H1 (cell line): ENCODE measurements at regions not wholly inside any gene's neighbourhood (a gene's known extent, or its start where the extent isn't known, plus 50 kb on each side); places are given as distances from the start of the nearest gene placed in this dataset.

Experiments
- CTCF ChIA-PET: fragments of 300-600 bp; sonication (Branson Sonifier 250); formaldehyde crosslinking; loops from one replicate; lab custom pipeline; 2021; ENCODE audit not compliant: partially characterized antibody; lab: Charles Lee
- POLR2A ChIA-PET: fragments of 300-600 bp; sonication (Branson Sonifier 250); formaldehyde crosslinking; loops from one replicate; lab custom pipeline; 2021; ENCODE audit warnings: inconsistent platforms; ENCODE audit not compliant: partially characterized antibody; lab: Charles Lee
- DNase-seq, 2 experiments: peaks; one replicate each; pipeline versions ENCODE4 v3.0.0 to v3.0.0-alpha.2; 2010 to 2022; ENCODE audit warnings: low spot score in 2 of 2, low read depth in 1 of 2, mixed read lengths in 1 of 2
- FAIRE-seq: peaks from 2 replicates; lab custom pipeline; 2011; peaks lifted over from hg19 to GRCh38; lab: Jason Lieb, UNC
- H2AFZ ChIP-seq: 2 replicates; pipeline ENCODE4 v1.8.1; 2012; ENCODE audit warnings: low read length, inconsistent platforms
- H2AK5ac ChIP-seq: 2 replicates; pipeline ENCODE4 v1.6.1; 2013; ENCODE audit warnings: low read depth, low read length
- H2BK120ac ChIP-seq: replicated peaks from 2 replicates; pipeline ENCODE3; 2013; ENCODE audit warnings: low read depth, low read length, inconsistent platforms
- H2BK12ac ChIP-seq: 2 replicates; pipeline ENCODE4 v1.6.1; 2013; ENCODE audit warnings: low read depth, low read length
- H2BK15ac ChIP-seq: 2 replicates; pipeline ENCODE4 v1.6.1; 2013; ENCODE audit warnings: low read length
- H2BK20ac ChIP-seq: 2 replicates; pipeline ENCODE4 v1.6.1; 2013; ENCODE audit warnings: low read length
- H2BK5ac ChIP-seq: 2 replicates; pipeline ENCODE4 v1.6.1; 2013; ENCODE audit warnings: low read depth, low read length
- H3K14ac ChIP-seq: 2 replicates; pipeline ENCODE4 v1.6.1; 2013; ENCODE audit warnings: inconsistent platforms; ENCODE audit not compliant: insufficient read length
- H3K18ac ChIP-seq: 2 replicates; pipeline ENCODE4 v1.6.1; 2013; ENCODE audit warnings: low read length; ENCODE audit errors: extremely low read depth
- H3K23ac ChIP-seq: 2 replicates; pipeline ENCODE4 v1.6.1; 2013; ENCODE audit warnings: inconsistent platforms; ENCODE audit not compliant: insufficient read length
- H3K23me2 ChIP-seq: 2 replicates; pipeline ENCODE4 v1.6.1; 2013; ENCODE audit warnings: low read depth, low read length
- H3K27ac ChIP-seq: 2 replicates; pipeline ENCODE4 v1.6.1; 2011; ENCODE audit warnings: low read depth, low read length, inconsistent platforms
- H3K27me3 ChIP-seq, 4 experiments: replicated peaks in 1 of 4; 1 replicate in 1 of 4; 2 replicates in 3 of 4; pipeline versions ENCODE4 v1.6.1 to v1.8.1; 2011 to 2013; ENCODE audit warnings: low read length in 3 of 4, mild to moderate bottlenecking in 3 of 4, inconsistent platforms in 2 of 4, mixed read lengths in 2 of 4, moderate library complexity in 1 of 4; ENCODE audit not compliant: control insufficient read depth in 3 of 4, insufficient read depth in 3 of 4; ENCODE audit errors: extremely low read depth in 1 of 4
- H3K36me3 ChIP-seq, 4 experiments: 2 replicates each; pipeline versions ENCODE4 v1.6.1 to v1.8.1; 2011 to 2013; ENCODE audit warnings: mild to moderate bottlenecking in 4 of 4, low read length in 3 of 4, moderate library complexity in 2 of 4, control low read depth in 1 of 4, inconsistent platforms in 1 of 4; ENCODE audit not compliant: insufficient read depth in 4 of 4, control insufficient read depth in 2 of 4
- H3K4ac ChIP-seq: replicated peaks from 2 replicates; pipeline ENCODE3; 2013; ENCODE audit warnings: low read length, low read depth, mixed read lengths, inconsistent platforms; ENCODE audit not compliant: insufficient read length
- H3K4me1 ChIP-seq, 4 experiments: replicated peaks in 1 of 4; 1 replicate in 1 of 4; 2 replicates in 3 of 4; pipeline versions ENCODE4 v1.6.1 to v1.8.1; 2011 to 2013; ENCODE audit warnings: low read length in 3 of 4, inconsistent platforms in 2 of 4, mixed read lengths in 1 of 4; ENCODE audit not compliant: insufficient read depth in 4 of 4, control insufficient read depth in 3 of 4
- H3K4me2 ChIP-seq, 2 experiments: 2 replicates each; pipeline versions ENCODE4 v1.6.1 to v1.8.1; 2011 to 2013; ENCODE audit warnings: low read depth in 2 of 2, low read length in 2 of 2, control low read depth in 1 of 2, inconsistent platforms in 1 of 2, mild to moderate bottlenecking in 1 of 2; ENCODE audit not compliant: insufficient read depth in 1 of 2
- H3K4me3 ChIP-seq, 4 experiments: fragments of 200-600, 300-600 bp in 1 of 4; sonication (generic), shearing (Covaris generic), sonication (Bioruptor Twin) in 1 of 4; 2 replicates each; pipeline versions ENCODE4 v1.5.1 to v1.8.1; 2011 to 2016; ENCODE audit warnings: low read length in 4 of 4, low read depth in 3 of 4, control low read depth in 2 of 4, inconsistent platforms in 2 of 4, mild to moderate bottlenecking in 2 of 4, mixed read lengths in 1 of 4, moderate library complexity in 1 of 4; ENCODE audit not compliant: insufficient read depth in 2 of 4; ENCODE audit errors: extremely low read depth in 1 of 4
- H3K56ac ChIP-seq: replicated peaks from 2 replicates; pipeline ENCODE3; 2013; ENCODE audit warnings: low read depth, mild to moderate bottlenecking, mixed read lengths, low read length, inconsistent platforms; ENCODE audit not compliant: insufficient read length
- H3K79me1 ChIP-seq: 2 replicates; pipeline ENCODE4 v1.6.1; 2013; ENCODE audit warnings: low read depth, low read length, control low read depth
- H3K79me2 ChIP-seq, 2 experiments: 2 replicates each; pipeline versions ENCODE4 v1.6.1 to v1.8.1; 2012 to 2013; ENCODE audit warnings: low read length in 2 of 2, mild to moderate bottlenecking in 2 of 2, inconsistent platforms in 1 of 2; ENCODE audit not compliant: insufficient read depth in 2 of 2, control insufficient read depth in 1 of 2
- H3K9ac ChIP-seq, 4 experiments: replicated peaks in 1 of 4; 1 replicate in 1 of 4; 2 replicates in 3 of 4; pipeline versions ENCODE4 v1.6.1 to v1.8.1; 2011 to 2013; ENCODE audit warnings: low read depth in 3 of 4, low read length in 3 of 4, control low read depth in 2 of 4, mild to moderate bottlenecking in 2 of 4, moderate library complexity in 2 of 4, inconsistent platforms in 1 of 4; ENCODE audit errors: extremely low read depth in 1 of 4
- H3K9me3 ChIP-seq, 2 experiments: 2 replicates each; pipeline versions ENCODE4 v1.6.1 to v1.8.1; 2012 to 2013; ENCODE audit warnings: mild to moderate bottlenecking in 2 of 2, moderate library complexity in 2 of 2, control low read depth in 1 of 2, inconsistent platforms in 1 of 2, low read depth in 1 of 2, low read length in 1 of 2, mixed read lengths in 1 of 2; ENCODE audit not compliant: insufficient read depth in 2 of 2
- H4K20me1 ChIP-seq, 2 experiments: replicated peaks in 1 of 2; 2 replicates each; pipeline versions ENCODE3 to v1.8.1; 2011 to 2013; ENCODE audit warnings: inconsistent platforms in 2 of 2, low read length in 2 of 2, mild to moderate bottlenecking in 1 of 2; ENCODE audit not compliant: insufficient read depth in 2 of 2, control insufficient read depth in 1 of 2
- H4K5ac ChIP-seq: 2 replicates; pipeline ENCODE4 v1.6.1; 2013; ENCODE audit warnings: low read length, low read depth, mixed read lengths, inconsistent platforms; ENCODE audit not compliant: insufficient read length
- H4K8ac ChIP-seq: 2 replicates; pipeline ENCODE4 v1.8.0; 2013; ENCODE audit warnings: mild to moderate bottlenecking, moderate library complexity, low read length, inconsistent platforms; ENCODE audit not compliant: insufficient read depth; ENCODE audit errors: extremely low read depth
- H4K91ac ChIP-seq: replicated peaks from 2 replicates; pipeline ENCODE3; 2013; ENCODE audit warnings: low read length, mixed read lengths, inconsistent platforms; ENCODE audit not compliant: insufficient read length
- ASH2L ChIP-seq: fragments of 200-600, 300-600 bp; sonication (generic); IDR thresholded peaks from one replicate; pipeline ENCODE4 v1.7.1; 2017; ENCODE audit warnings: low read length
- BCL11A ChIP-seq, 2 experiments: IDR thresholded peaks; one replicate each; pipeline ENCODE4 v1.6.1; 2011; ENCODE audit warnings: low read depth in 2 of 2, low read length in 2 of 2, mild to moderate bottlenecking in 2 of 2
- CTBP2 ChIP-seq: IDR thresholded peaks from 2 replicates; pipeline ENCODE4 v1.7.0; 2011; ENCODE audit warnings: borderline replicate concordance, mild to moderate bottlenecking, moderate library complexity, mixed read lengths, low read length; ENCODE audit not compliant: insufficient read depth, insufficient read length
- TBP ChIP-seq: IDR thresholded peaks from 2 replicates; pipeline ENCODE4 v1.6.1; 2011; ENCODE audit warnings: low read depth, low read length, improper control_type of control experiment
- WGBS, 2 experiments: shearing (Covaris generic) in 1 of 2; methylation state at CpG; one replicate each; pipeline versions ENCODE4 v1.1.6 to v1.1.7; 2013 to 2015; ENCODE audit warnings: low lambda C conversion rate in 2 of 2, mixed read lengths in 2 of 2, inconsistent platforms in 1 of 2, low coverage in 1 of 2, missing lambda C conversion rate in 1 of 2; ENCODE audit not compliant: insufficient replicate concordance in 2 of 2, insufficient coverage in 1 of 2, insufficient read length in 1 of 2; ENCODE audit errors: extremely low coverage in 1 of 2, missing lambda C conversion rate in 1 of 2; 5-methylcytosine and 5-hydroxymethylcytosine counted together

GRCh38 chr4:27894951-27895350 is 1034.3 kb downstream of the STIM2 start:
- POLR2A ChIA-PET, result no interaction called here
- no peak overlapping the region for H2BK5ac ChIP-seq
- H4K5ac ChIP-seq, result no peak overlapping the region
- H2BK12ac ChIP-seq, result no peak overlapping the region
- no peak overlapping the region for H4K91ac ChIP-seq
- H3K18ac ChIP-seq, result no peak overlapping the region
- no peak overlapping the region for H3K23ac ChIP-seq
- H3K9ac ChIP-seq, result no peak overlapping the region
- no peaks in the 10 kb centered on the region for H3K9me3 ChIP-seq
- H3K79me1 ChIP-seq, result no peaks in the 10 kb centered on the region
- H3K56ac ChIP-seq, result no peak overlapping the region
- no peak overlapping the region for H3K14ac ChIP-seq
- FAIRE-seq (no peak), DNase-seq (no peak)
- no peak overlapping the region for H2AK5ac ChIP-seq
- H3K27ac ChIP-seq, result no peak overlapping the region
- no peaks in the 10 kb centered on the region for H3K79me2 ChIP-seq
- H2AFZ ChIP-seq, result no peak overlapping the region
- WGBS, 2 experiments, result 88% methylated on average over 2 of the region's 2 CpGs; no CpG with 5 or more reads in 1 of the 2 experiments
- no peaks in the 10 kb centered on the region for H3K36me3 ChIP-seq
- no peaks in the 10 kb centered on the region for H4K20me1 ChIP-seq
- H2BK120ac ChIP-seq, result no peak overlapping the region
- no peak overlapping the region for H3K4me2 ChIP-seq
- TF ChIP-seq CTBP2 (no peak), ASH2L (no peak), BCL11A (IDR thresholded peaks at IDR 0.05; ENCODE audit: low read depth in 2 of 2, low read length in 2 of 2) (no peak), TBP (no peak)
- no peak overlapping the region for H4K8ac ChIP-seq
- no peaks in the 10 kb centered on the region for H3K23me2 ChIP-seq
- H2BK20ac ChIP-seq, result no peak overlapping the region
- H3K27me3 ChIP-seq, result no peaks in the 10 kb centered on the region
- CTCF ChIA-PET, result no interaction called here
- no peak overlapping the region for H3K4me3 ChIP-seq
- H3K4ac ChIP-seq, result no peak overlapping the region
- H2BK15ac ChIP-seq, result no peak overlapping the region
- H3K4me1 ChIP-seq, result no peaks in the 10 kb centered on the region
